ENCODE measurements at regions not wholly inside any gene's neighbourhood (a gene's known extent, or its start where the extent isn't known, plus 50 kb on each side); places are given as distances from the start of the nearest gene placed in this dataset.

- TF ChIP-seq ATF7 (IDR thresholded peaks at IDR 0.05; ENCODE audit: low read depth) (no peak), NFYB (IDR thresholded peaks at IDR 0.05; ENCODE audit: insufficient read depth, low read depth, low read length) (no peak), NR2C2 (IDR thresholded peaks at IDR 0.05; ENCODE audit: borderline replicate concordance, control insufficient read depth, insufficient read length, low read depth) (no peak), HDGF (IDR thresholded peaks at IDR 0.05) (no peak)
Observed at GRCh38 chr12:4056910-4057845, 184.0 kb upstream of the PARP11 start (continued).

- ChIA-PET CTCF (no interaction called here), POLR2A (no interaction called here), SMC1A (ENCODE audit: uncharacterized antibody, unreplicated experiment) (no interaction called here), RAD21 (ENCODE audit: unreplicated experiment) (interaction anchor here (0.8 kb wide), 1 partner anchor 210 kb away, joined by 3 read pairs; no protein-coding TSS in a partner anchor)
- Histone ChIP-seq H4K20me1 (ENCODE audit: control insufficient read depth, insufficient read depth) (no peaks in the 10 kb centered on the region), H3K9ac (ENCODE audit: control insufficient read depth, insufficient read depth, low read length) (no peak overlapping the region), H3K27ac (ENCODE audit: control insufficient read depth, insufficient read depth) (no peak overlapping the region), H3K4me2 (ENCODE audit: control insufficient read depth, insufficient read depth) (no peak overlapping the region), H3K27me3 (replicated peaks in 1 of 2; ENCODE audit: control insufficient read depth in 2 of 2, insufficient read depth in 2 of 2, low read length in 1 of 2) (no peaks in the 10 kb centered on the region; a peak in 1 of 4 replicates), H3K4me1 (ENCODE audit: control insufficient read depth, insufficient read depth, low read length) (no peaks in the 10 kb centered on the region), H2AFZ (ENCODE audit: control insufficient read depth, low read depth, low read length) (no peak overlapping the region), H3K4me3 (no peak overlapping the region), H3K36me3 (ENCODE audit: control insufficient read depth in 2 of 2, insufficient read depth in 2 of 2, low read length in 1 of 2) (no peaks in the 10 kb centered on the region), H3K9me3 (replicated peaks; ENCODE audit: control insufficient read depth, insufficient read depth, low read length) (no peaks in the 10 kb centered on the region), H3K79me2 (ENCODE audit: control insufficient read depth, insufficient read depth, low read length) (no peaks in the 10 kb centered on the region)
- no peak for TF ChIP-seq ZBTB33 (IDR thresholded peaks at IDR 0.05)
- no peak for TF ChIP-seq MTA2 (IDR thresholded peaks at IDR 0.05; ENCODE audit: low read depth)
- no peak for TF ChIP-seq MAX (IDR thresholded peaks at IDR 0.05; ENCODE audit: low read depth, low read length)
- no peak for TF ChIP-seq SKIL (IDR thresholded peaks at IDR 0.05; ENCODE audit: low read depth, poor library complexity, severe bottlenecking)
- TF ChIP-seq FOXK2 (IDR thresholded peaks at IDR 0.05): no peak
- no peak for TF ChIP-seq CUX1 (IDR thresholded peaks at IDR 0.05; ENCODE audit: insufficient replicate concordance, low read depth, low read length)
- TF ChIP-seq NR2C2 (IDR thresholded peaks at IDR 0.05; ENCODE audit: borderline replicate concordance, control insufficient read depth, insufficient read length, low read depth): no peak
- no peak for TF ChIP-seq KAT2A (conservative IDR thresholded peaks at IDR 0.05; ENCODE audit: control insufficient read depth, low read depth, low read length)
- no peak for TF ChIP-seq STAT1 (conservative IDR thresholded peaks at IDR 0.05)
- no peak for ATAC-seq
- in situ Hi-C loops (cut with MboI): no loop called here
- WGBS (ENCODE audit: insufficient coverage, insufficient replicate concordance, low lambda C conversion rate, missing lambda C conversion rate): 0% methylated on average over 2 of the region's 2 CpGs
- DNase-seq (ENCODE audit: low read depth, low spot score): no peak
- FAIRE-seq: no peak
- intact Hi-C loops (cut with micrococcal nuclease; ENCODE audit: unreplicated experiment): no loop called here
- BruUV-seq (replicated peaks): no TSS peak
Observed at GRCh38 chr12:4054630-4055029, 181.4 kb upstream of the PARP11 start.
